Neural crest cell (in vitro differentiated cells): ENCODE measurements at regions not wholly inside any gene's neighbourhood (a gene's known extent, or its start where the extent isn't known, plus 50 kb on each side); places are given as distances from the start of the nearest gene placed in this dataset.
A peak's percentile ranks its signal among the peaks of the same experiment; 100 is the strongest.
"Not testable (repeated sequence)": the region's sequence is repeated elsewhere in the genome, so short reads cannot be mapped to it uniquely, and the experiment has no call there.

Experiments used
- DNase-seq: peaks from one replicate; pipeline ENCODE4 v3.0.0; 2021; ENCODE audit warnings: low read depth, mixed read lengths, low spot score
- H3K27ac Mint-ChIP-seq: one replicate; pipeline ENCODE4 v1.8.0; 2021; ENCODE audit warnings: mild to moderate bottlenecking, mixed read lengths; ENCODE audit not compliant: unreplicated experiment
- H3K27me3 Mint-ChIP-seq: 2 replicates; pipeline ENCODE4 v1.8.0; 2021; ENCODE audit warnings: low read depth, mild to moderate bottlenecking, mixed read lengths
- H3K36me3 Mint-ChIP-seq: 2 replicates; pipeline ENCODE4 v1.8.0; 2021; ENCODE audit warnings: low read depth, mild to moderate bottlenecking, mixed read lengths
- H3K4me1 Mint-ChIP-seq: 2 replicates; pipeline ENCODE4 v1.8.0; 2021; ENCODE audit warnings: mixed read lengths
- H3K4me3 Mint-ChIP-seq: one replicate; pipeline ENCODE4 v1.8.0; 2021; ENCODE audit warnings: mild to moderate bottlenecking, mixed read lengths
- H3K9me3 Mint-ChIP-seq: 2 replicates; pipeline ENCODE4 v1.8.0; 2021; ENCODE audit warnings: mixed read lengths
- TF ChIP-seq, protein P1 (sequence below): fragments of 200-600 bp; sonication (generic); conservative IDR thresholded peaks from 2 replicates; pipeline ENCODE4 v1.5.0; 2021; ENCODE audit warnings: antibody characterized with exemption, mild to moderate bottlenecking

DNA sequence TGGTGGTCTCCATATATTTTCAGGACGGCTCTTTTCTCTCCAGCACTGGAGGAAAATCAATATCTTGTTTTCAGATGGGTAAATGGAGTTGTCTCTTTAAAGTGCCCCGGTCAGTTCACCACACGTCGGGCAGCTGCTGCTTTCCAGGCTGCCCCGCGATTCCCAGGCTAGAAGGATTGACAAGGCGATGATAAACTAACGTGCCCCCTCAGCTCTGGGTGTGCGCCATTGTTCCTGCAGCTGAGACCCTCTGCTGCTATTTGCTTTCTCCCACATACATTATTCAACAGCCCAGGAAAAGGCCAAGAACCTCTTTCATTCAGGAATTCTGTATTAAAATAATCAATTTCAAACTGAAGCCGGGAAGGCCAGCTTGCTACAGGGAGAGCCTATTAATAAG lies 254.5 kb downstream of the SOX3 start:
- peak overlapping the region; percentile 95 for H3K27ac Mint-ChIP-seq
- peaks cover 47% of the 10 kb centered on the region for H3K4me1 Mint-ChIP-seq
- H3K4me3 Mint-ChIP-seq: peak overlapping the region; percentile 77
- TF ChIP-seq, protein P1, sequence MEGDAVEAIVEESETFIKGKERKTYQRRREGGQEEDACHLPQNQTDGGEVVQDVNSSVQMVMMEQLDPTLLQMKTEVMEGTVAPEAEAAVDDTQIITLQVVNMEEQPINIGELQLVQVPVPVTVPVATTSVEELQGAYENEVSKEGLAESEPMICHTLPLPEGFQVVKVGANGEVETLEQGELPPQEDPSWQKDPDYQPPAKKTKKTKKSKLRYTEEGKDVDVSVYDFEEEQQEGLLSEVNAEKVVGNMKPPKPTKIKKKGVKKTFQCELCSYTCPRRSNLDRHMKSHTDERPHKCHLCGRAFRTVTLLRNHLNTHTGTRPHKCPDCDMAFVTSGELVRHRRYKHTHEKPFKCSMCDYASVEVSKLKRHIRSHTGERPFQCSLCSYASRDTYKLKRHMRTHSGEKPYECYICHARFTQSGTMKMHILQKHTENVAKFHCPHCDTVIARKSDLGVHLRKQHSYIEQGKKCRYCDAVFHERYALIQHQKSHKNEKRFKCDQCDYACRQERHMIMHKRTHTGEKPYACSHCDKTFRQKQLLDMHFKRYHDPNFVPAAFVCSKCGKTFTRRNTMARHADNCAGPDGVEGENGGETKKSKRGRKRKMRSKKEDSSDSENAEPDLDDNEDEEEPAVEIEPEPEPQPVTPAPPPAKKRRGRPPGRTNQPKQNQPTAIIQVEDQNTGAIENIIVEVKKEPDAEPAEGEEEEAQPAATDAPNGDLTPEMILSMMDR: no peak
- peaks cover 6% of the 10 kb centered on the region for H3K9me3 Mint-ChIP-seq
- peaks cover 6% of the 10 kb centered on the region for H3K36me3 Mint-ChIP-seq
- peak; percentile 32 for DNase-seq
- H3K27me3 Mint-ChIP-seq: no peaks in the 10 kb centered on the region

GRCh38 chrX:140249088-140249487 lies 255.8 kb downstream of the SOX3 start:
- Mint-ChIP-seq H3K27me3 (no peaks in the 10 kb centered on the region), H3K36me3 (no peaks in the 10 kb centered on the region), H3K27ac (peak overlapping the region; percentile 39), H3K4me3 (peak overlapping the region; percentile 77), H3K4me1 (peaks cover 47% of the 10 kb centered on the region), H3K9me3 (peaks cover 6% of the 10 kb centered on the region)
- TF ChIP-seq, protein P1: no peak
- DNase-seq: no peak

- no peaks in the 10 kb centered on the region for H3K27me3 Mint-ChIP-seq
- TF ChIP-seq, protein P1: no peak
- no peak overlapping the region for H3K27ac Mint-ChIP-seq
- H3K9me3 Mint-ChIP-seq: peaks cover 8% of the 10 kb centered on the region
- DNase-seq: no peak
- no peaks in the 10 kb centered on the region for H3K4me1 Mint-ChIP-seq
- no peak overlapping the region for H3K4me3 Mint-ChIP-seq
- H3K36me3 Mint-ChIP-seq: peaks cover 6% of the 10 kb centered on the region
Observed at GRCh38 chrX:140229191-140229590, 263.9 kb upstream of the CXorf66 start.

DNA sequence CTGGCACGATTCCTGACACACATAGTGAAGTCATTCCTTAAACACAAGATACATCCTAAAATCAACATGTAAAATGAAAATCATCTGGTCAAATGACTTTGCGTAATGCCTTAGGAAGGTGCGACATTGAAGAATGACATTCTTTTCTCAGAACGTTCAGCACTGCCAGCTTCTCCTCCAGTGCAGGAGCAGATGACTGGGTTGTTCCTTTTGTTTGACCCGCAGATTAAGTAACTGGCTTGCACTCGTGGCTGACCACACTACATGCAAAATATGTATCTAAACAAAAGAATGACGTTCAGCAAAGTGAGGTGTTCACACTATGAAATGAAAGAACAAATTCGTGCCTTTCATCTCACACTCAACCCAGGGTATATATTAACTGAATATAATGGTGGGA lies 260.7 kb upstream of the CXorf66 start:
- H3K4me3 Mint-ChIP-seq, H3K36me3 Mint-ChIP-seq, H3K27ac Mint-ChIP-seq, DNase-seq, H3K4me1 Mint-ChIP-seq, H3K27me3 Mint-ChIP-seq, H3K9me3 Mint-ChIP-seq: not testable (repeated sequence)

- H3K9me3 Mint-ChIP-seq, H3K27ac Mint-ChIP-seq, DNase-seq, H3K36me3 Mint-ChIP-seq, H3K4me3 Mint-ChIP-seq, H3K27me3 Mint-ChIP-seq, H3K4me1 Mint-ChIP-seq: not testable (repeated sequence)
Observed at GRCh38 chrX:140215894-140216293, 250.6 kb upstream of the CXorf66 start.

- not testable (repeated sequence) for H3K36me3 Mint-ChIP-seq, H3K4me1 Mint-ChIP-seq, H3K4me3 Mint-ChIP-seq, H3K27ac Mint-ChIP-seq, H3K27me3 Mint-ChIP-seq, H3K9me3 Mint-ChIP-seq
- peak; percentile 6 for DNase-seq
Observed at GRCh38 chrX:140214518-140214917, 249.2 kb upstream of the CXorf66 start.

GRCh38 chrX:140206657-140207056 lies 241.3 kb upstream of the CXorf66 start:
- Mint-ChIP-seq H3K36me3 (no peaks in the 10 kb centered on the region), H3K27me3 (no peaks in the 10 kb centered on the region), H3K4me3 (no peak overlapping the region), H3K27ac (no peak overlapping the region), H3K9me3 (peaks cover 6% of the 10 kb centered on the region), H3K4me1 (no peaks in the 10 kb centered on the region)
- TF ChIP-seq, protein P1: no peak
- no peak for DNase-seq
